GM10248 (cell line): ENCODE measurements at regions not wholly inside any gene's neighbourhood (a gene's known extent, or its start where the extent isn't known, plus 50 kb on each side); places are given as distances from the start of the nearest gene placed in this dataset.

ENCODE experiments used
- CTCF ChIA-PET: fragments of 300-600 bp; sonication (Branson Sonifier 250); formaldehyde crosslinking; extraction: SDS; loops from one replicate; lab custom pipeline; 2021; ENCODE audit warnings: antibody characterized with exemption; lab: Yijun Ruan, JAX
- POLR2A ChIA-PET: fragments of 350-650 bp; sonication (Branson Sonifier 250); formaldehyde crosslinking; extraction: SDS; loops from one replicate; lab custom pipeline; 2020; ENCODE audit warnings: antibody characterized with exemption; lab: Yijun Ruan, JAX
- DNase-seq: peaks from one replicate; pipeline ENCODE4 v3.0.0; 2012; ENCODE audit errors: extremely low spot score
- TF ChIP-seq, protein P1 (sequence below): IDR thresholded peaks from 2 replicates; pipeline ENCODE4 v1.5.1; 2012; ENCODE audit warnings: mild to moderate bottlenecking, low read depth; ENCODE audit errors: extremely low read depth, missing control alignments, control extremely low read depth

DNA sequence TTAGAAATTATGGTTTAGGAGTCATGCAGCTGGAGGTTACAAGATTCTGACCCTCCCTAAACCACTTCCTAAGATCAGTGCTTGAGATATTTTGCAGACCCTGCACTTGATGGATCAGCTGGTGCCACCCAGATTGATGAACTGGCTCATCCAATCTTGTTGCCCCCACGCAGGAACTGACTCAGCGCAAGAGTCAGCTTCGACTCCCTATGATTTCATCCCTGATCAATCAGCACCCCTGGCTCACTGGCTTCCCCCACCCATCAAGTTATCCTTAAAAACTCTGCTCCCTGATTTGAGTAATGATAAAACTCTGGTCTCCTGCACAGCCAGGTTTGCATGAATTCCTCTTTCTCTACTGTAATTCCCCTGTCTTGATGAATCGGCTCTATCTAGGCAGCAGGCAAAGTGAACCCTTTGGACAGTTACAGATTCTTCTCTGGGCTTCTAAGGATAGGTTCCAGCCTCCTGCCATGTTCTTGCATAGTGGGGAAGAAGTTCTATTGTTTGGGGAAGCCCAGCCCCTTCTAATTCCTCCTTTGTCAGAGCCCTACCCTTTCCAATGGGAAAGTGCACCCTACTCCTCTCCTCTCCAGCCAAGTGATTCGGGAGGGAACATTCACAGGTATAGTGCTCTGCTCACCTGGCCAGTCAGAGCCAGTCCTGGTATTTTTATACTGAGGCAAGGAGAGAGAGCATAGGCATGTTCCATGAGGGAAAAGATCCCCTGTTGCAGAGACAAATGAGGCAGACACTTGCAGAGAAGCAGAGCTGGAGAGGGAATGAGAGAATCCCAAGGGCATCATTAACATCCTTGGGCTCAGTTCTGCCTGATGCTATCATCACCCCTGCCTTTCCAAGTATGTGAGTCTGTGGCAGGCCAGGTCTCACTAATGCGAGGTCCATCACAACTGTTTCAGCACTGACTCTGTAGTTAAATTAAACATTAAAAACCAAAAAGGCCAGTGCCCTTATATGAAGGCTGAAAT is 224.4 kb upstream of the GALNT17 start:
- no peak for DNase-seq
- POLR2A ChIA-PET = no interaction called here
- TF ChIP-seq, protein P1, sequence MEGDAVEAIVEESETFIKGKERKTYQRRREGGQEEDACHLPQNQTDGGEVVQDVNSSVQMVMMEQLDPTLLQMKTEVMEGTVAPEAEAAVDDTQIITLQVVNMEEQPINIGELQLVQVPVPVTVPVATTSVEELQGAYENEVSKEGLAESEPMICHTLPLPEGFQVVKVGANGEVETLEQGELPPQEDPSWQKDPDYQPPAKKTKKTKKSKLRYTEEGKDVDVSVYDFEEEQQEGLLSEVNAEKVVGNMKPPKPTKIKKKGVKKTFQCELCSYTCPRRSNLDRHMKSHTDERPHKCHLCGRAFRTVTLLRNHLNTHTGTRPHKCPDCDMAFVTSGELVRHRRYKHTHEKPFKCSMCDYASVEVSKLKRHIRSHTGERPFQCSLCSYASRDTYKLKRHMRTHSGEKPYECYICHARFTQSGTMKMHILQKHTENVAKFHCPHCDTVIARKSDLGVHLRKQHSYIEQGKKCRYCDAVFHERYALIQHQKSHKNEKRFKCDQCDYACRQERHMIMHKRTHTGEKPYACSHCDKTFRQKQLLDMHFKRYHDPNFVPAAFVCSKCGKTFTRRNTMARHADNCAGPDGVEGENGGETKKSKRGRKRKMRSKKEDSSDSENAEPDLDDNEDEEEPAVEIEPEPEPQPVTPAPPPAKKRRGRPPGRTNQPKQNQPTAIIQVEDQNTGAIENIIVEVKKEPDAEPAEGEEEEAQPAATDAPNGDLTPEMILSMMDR = no peak
- CTCF ChIA-PET = no interaction called here

- POLR2A ChIA-PET = no interaction called here
- CTCF ChIA-PET = no interaction called here
- TF ChIP-seq, protein P1 = no peak
- no peak for DNase-seq
Measured at GRCh38 chr7:70913924-70914323, 218.0 kb upstream of the GALNT17 start.

- TF ChIP-seq, protein P1 = no peak
- no peak for DNase-seq
- CTCF ChIA-PET = no interaction called here
- POLR2A ChIA-PET = no interaction called here
Measured at GRCh38 chr7:70915067-70915466, 216.9 kb upstream of the GALNT17 start.

- ChIA-PET CTCF (no interaction called here), POLR2A (no interaction called here)
- TF ChIP-seq, protein P1 = no peak
- no peak for DNase-seq
Measured at GRCh38 chr7:70919481-70920073, 212.4 kb upstream of the GALNT17 start.

GRCh38 chr7:70920876-70921275 is 211.1 kb upstream of the GALNT17 start:
- ChIA-PET POLR2A (no interaction called here), CTCF (no interaction called here)
- TF ChIP-seq, protein P1 = no peak
- DNase-seq = no peak

- no peak for DNase-seq
- CTCF ChIA-PET = no interaction called here
- POLR2A ChIA-PET = no interaction called here
Measured at GRCh38 chr7:70923181-70923845, 208.6 kb upstream of the GALNT17 start.

More at GRCh38 chr7:70923181-70923845, 208.6 kb upstream of the GALNT17 start:
- TF ChIP-seq, protein P1 = no peak
